Activated B cell treated with CpG ODN at 0.5 μM for 24 hours (primary cell): ENCODE measurements at regions not wholly inside any gene's neighbourhood (a gene's known extent, or its start where the extent isn't known, plus 50 kb on each side); places are given as distances from the start of the nearest gene placed in this dataset.

Experiments used
- ATAC-seq: fragments of 200-7000 bp; cut with Tn5 transposase; one replicate; pipeline ENCODE4 v1.10.0; 2021; ENCODE audit warnings: low read depth, mild to moderate bottlenecking, moderate library complexity
- CTCF ChIA-PET: fragments of 350-600 bp; sonication (Branson Sonifier 250); formaldehyde crosslinking; loops from one replicate; lab custom pipeline; 2021; ENCODE audit warnings: antibody characterized with exemption; lab: Charles Lee
- POLR2A ChIA-PET: fragments of 350-600 bp; sonication (Branson Sonifier 250); formaldehyde crosslinking; loops from one replicate; lab custom pipeline; 2021; ENCODE audit warnings: antibody characterized with exemption; lab: Charles Lee
- DNase-seq: peaks from one replicate; pipeline ENCODE4 v3.0.0; 2022
- H3K27ac Mint-ChIP-seq: one replicate; pipeline ENCODE4 v1.8.0; 2020; ENCODE audit warnings: mixed read lengths
- H3K27me3 Mint-ChIP-seq: one replicate; pipeline ENCODE4 v1.8.0; 2021; ENCODE audit warnings: mixed read lengths
- H3K36me3 Mint-ChIP-seq: one replicate; pipeline ENCODE4 v1.8.0; 2021; ENCODE audit warnings: low read depth, mixed read lengths
- H3K4me1 Mint-ChIP-seq: one replicate; pipeline ENCODE4 v1.8.0; 2021; ENCODE audit warnings: mixed read lengths
- H3K4me3 Mint-ChIP-seq: one replicate; pipeline ENCODE4 v1.8.0; 2020; ENCODE audit warnings: mild to moderate bottlenecking, mixed read lengths
- H3K9me3 Mint-ChIP-seq: one replicate; pipeline ENCODE4 v1.8.0; 2020; ENCODE audit warnings: mixed read lengths
- CTCF ChIP-seq: fragments of 200-600 bp; IDR thresholded peaks from one replicate; pipeline ENCODE4 v1.8.0; 2022; ENCODE audit warnings: antibody characterized with exemption, mild to moderate bottlenecking
- intact Hi-C: fragments of 100-400 bp; cut with micrococcal nuclease; formaldehyde crosslinking; loops from one replicate; pipeline ENCODE4 v1.15.1; 2024

- intact Hi-C loops, result no loop called here
- no peak for TF ChIP-seq CTCF
- CTCF ChIA-PET, result no interaction called here
- no peaks in the 10 kb centered on the region for H3K4me1 Mint-ChIP-seq
- H3K27me3 Mint-ChIP-seq, result no peaks in the 10 kb centered on the region
- no peak for DNase-seq
- POLR2A ChIA-PET, result no interaction called here
- no peak for ATAC-seq
- H3K36me3 Mint-ChIP-seq, result no peaks in the 10 kb centered on the region
- H3K9me3 Mint-ChIP-seq, result peaks cover 5% of the 10 kb centered on the region
- no peak overlapping the region for H3K4me3 Mint-ChIP-seq
- no peak overlapping the region for H3K27ac Mint-ChIP-seq
Observed at GRCh38 chr10:8712656-8713055, 658.2 kb downstream of the GATA3 start.

GRCh38 chr10:8719971-8720370 is 665.5 kb downstream of the GATA3 start:
- H3K4me1 Mint-ChIP-seq, result no peaks in the 10 kb centered on the region
- no peak for TF ChIP-seq CTCF
- POLR2A ChIA-PET, result no interaction called here
- no peak overlapping the region for H3K27ac Mint-ChIP-seq
- H3K27me3 Mint-ChIP-seq, result no peaks in the 10 kb centered on the region
- no peaks in the 10 kb centered on the region for H3K36me3 Mint-ChIP-seq
- ATAC-seq (no peak), DNase-seq (no peak)
- CTCF ChIA-PET, result no interaction called here
- H3K9me3 Mint-ChIP-seq, result peaks cover 24% of the 10 kb centered on the region
- H3K4me3 Mint-ChIP-seq, result no peak overlapping the region
- intact Hi-C loops, result no loop called here

GRCh38 chr10:8721650-8722049 is 667.2 kb downstream of the GATA3 start:
- Mint-ChIP-seq H3K27me3 (no peaks in the 10 kb centered on the region), H3K36me3 (no peaks in the 10 kb centered on the region), H3K27ac (no peak overlapping the region), H3K9me3 (peaks cover 19% of the 10 kb centered on the region), H3K4me3 (no peak overlapping the region), H3K4me1 (no peaks in the 10 kb centered on the region)
- POLR2A ChIA-PET, result no interaction called here
- CTCF ChIA-PET, result no interaction called here
- TF ChIP-seq CTCF, result no peak
- intact Hi-C loops, result no loop called here
- no peak for DNase-seq
- ATAC-seq, result no peak

GRCh38 chr10:8722835-8723234 is 668.3 kb downstream of the GATA3 start:
- CTCF ChIA-PET, result no interaction called here
- ATAC-seq (no peak), DNase-seq (no peak)
- H3K27me3 Mint-ChIP-seq, result no peaks in the 10 kb centered on the region
- intact Hi-C loops, result no loop called here
- TF ChIP-seq CTCF, result no peak
- no peaks in the 10 kb centered on the region for H3K4me1 Mint-ChIP-seq
- no peak overlapping the region for H3K27ac Mint-ChIP-seq
- H3K36me3 Mint-ChIP-seq, result no peaks in the 10 kb centered on the region
- POLR2A ChIA-PET, result no interaction called here
- H3K4me3 Mint-ChIP-seq, result no peak overlapping the region
- peaks cover 21% of the 10 kb centered on the region for H3K9me3 Mint-ChIP-seq

GRCh38 chr10:8725343-8725742 is 670.9 kb downstream of the GATA3 start:
- Mint-ChIP-seq H3K27me3 (no peaks in the 10 kb centered on the region), H3K9me3 (peaks cover 5% of the 10 kb centered on the region), H3K4me1 (no peaks in the 10 kb centered on the region), H3K36me3 (no peaks in the 10 kb centered on the region), H3K27ac (no peak overlapping the region), H3K4me3 (no peak overlapping the region)
- no peak for DNase-seq
- CTCF ChIA-PET, result no interaction called here
- POLR2A ChIA-PET, result no interaction called here
- TF ChIP-seq CTCF, result no peak
- no peak for ATAC-seq
- intact Hi-C loops, result no loop called here
